T-helper 1 cell (primary cell): ENCODE measurements at regions not wholly inside any gene's neighbourhood (a gene's known extent, or its start where the extent isn't known, plus 50 kb on each side); places are given as distances from the start of the nearest gene placed in this dataset.

Source experiments
- DNase-seq, 5 donors: peaks; one replicate each; pipeline ENCODE4 v3.0.0-alpha.2; 2012 to 2020

DNA sequence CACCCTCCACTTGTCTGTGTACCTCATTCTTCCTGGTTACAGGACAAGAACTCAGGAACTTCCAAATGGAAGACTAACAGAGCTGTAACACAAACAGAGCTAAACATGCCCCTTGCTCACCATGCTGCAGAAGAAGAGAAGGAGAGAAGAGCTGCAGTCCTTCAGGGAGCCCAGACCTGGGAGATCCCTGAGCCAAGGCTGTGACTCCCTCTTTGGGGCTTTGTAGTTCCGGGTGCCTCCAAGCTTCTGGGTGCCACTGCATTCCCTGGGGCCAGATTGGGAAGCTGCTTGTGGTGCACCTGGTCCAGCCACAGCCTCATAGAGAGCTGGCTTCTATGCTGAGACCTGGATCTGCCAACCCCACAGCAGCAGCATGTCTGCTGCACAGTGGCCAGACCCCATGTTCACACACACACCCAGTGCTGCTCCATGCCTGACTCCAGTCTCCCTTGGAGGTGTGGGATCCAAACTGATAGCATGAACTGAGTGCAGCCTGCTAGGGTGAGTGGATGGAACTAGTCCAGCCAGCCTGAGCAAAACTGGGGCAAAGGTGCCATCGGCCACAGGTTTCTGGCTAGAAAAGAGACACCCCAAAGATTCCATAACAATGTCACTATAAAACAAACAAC lies 263.0 kb upstream of the NRIP1 start:
- no peak for DNase-seq

DNA sequence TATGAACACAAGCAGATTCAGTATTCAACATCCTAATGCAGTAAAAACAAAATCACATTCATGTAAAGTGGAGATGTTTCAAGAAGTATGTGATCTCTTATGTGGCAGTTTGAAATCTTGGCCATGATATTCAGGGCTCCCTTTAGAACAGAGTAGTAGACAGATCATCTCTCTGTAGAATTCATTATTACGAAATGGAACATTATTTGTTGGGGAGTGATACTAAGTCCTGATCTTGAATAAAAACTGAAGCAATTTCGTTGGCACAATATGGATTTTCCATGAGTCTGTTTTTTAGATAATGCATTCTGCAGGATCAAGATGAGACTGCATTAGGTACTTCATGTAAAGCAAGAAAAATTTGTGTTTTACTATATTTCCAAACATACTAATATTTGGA lies 264.4 kb upstream of the NRIP1 start:
- DNase-seq: no peak

- DNase-seq: no peak
These were observed 266.1 kb upstream of the NRIP1 start for GRCh38 chr21:15330872-15331271.

DNA sequence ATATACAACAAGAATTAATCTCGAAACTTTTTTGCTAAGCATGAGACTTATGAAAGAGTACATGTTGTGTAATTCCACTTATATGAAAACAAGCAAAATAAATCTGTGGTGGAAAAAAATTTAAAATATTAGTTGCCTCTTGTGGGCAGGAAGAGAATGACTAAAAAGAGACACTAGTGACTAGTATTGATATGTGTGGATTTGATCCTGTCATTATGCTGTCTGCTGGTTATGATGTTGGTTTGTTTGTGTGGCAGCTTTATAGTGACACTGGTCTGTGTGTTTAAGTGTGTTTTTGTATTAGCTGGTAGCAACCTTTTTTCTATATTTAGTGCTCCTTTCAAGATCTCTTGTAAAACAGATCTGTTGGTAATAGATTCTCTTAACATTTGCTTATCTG lies 267.8 kb upstream of the NRIP1 start:
- DNase-seq: no peak

- no peak for DNase-seq
These were observed 268.4 kb upstream of the NRIP1 start for GRCh38 chr21:15333136-15333710.

DNA sequence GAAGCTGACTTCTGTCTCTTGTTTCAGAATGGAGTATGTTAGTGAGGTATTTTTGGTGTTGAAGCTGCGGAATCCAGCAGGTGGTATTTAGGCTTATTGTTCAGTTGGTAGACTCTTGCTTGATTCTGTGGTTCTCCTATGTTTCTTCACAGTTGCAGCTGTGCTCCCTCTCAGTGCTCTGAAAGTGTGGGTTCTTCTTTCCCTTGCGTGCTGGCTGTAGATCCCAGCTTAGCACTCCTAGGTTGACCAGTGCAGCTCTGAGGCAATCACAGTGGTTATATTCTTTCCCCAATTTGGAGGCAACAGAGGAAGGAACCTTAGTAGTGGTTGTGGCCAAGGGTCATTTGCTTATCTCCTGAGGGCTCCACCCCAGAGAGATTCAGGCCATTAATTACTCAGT lies 269.2 kb upstream of the NRIP1 start:
- no peak for DNase-seq

DNA sequence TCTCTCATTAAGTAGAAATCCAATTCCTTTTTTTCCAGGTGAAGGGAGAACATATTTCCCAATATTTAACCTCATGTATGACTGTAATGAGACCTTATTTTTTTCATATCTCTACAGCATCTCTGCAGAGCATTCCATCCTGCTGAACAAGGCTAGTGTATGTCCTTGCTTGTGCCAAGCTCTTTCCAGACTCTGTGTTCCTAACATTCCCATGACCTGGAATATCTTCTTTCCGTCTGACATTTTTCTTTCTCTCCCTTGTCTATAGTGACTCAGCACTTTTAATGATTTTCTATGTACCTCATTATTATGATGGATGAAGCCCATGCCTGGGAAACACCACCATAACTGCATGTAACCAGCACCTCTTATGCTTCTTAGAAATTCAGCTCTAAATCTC lies 278.3 kb upstream of the NRIP1 start:
- no peak for DNase-seq

DNA sequence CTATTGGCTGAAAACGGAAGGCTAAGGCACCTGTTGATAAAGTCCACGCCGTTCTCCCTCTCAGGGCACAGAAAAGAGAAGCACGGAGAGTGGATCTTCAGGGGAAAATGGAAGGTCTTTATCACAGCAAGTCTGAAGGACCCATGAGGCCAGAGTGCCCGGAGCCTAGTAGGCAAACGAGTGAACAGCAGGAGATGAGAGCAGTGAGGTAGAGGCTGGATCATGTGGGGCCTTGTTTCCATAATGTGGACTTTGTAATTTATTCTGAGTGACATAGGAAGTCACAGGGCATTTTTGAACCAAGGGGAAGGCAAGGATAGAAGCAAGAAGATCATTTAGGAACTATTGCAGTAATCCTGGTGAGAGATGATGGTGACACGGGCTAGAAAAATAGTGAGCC lies 287.2 kb upstream of the NRIP1 start:
- no peak for DNase-seq

GRCh38 chr21:15353546-15353945 lies 288.7 kb upstream of the NRIP1 start:
- DNase-seq: no peak

DNA sequence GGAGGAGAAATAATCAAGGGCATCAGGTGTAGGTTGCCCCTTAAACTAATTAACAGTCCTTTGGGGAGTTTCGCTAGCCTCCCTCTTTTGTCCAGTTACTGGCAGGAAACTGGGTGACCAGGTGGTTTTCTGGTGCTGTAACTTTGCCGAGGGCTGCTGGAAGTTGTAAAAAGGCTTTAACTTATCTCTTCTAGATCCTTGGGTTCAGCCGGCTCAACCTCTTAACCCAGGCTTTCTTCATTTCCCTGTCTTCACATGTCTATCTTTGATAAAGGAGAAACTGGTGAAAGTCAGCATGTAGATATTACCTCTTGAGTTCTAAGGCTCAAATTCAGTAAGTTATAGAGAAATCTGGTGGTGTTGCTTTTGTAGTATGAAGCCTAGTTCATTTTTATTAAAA lies 289.7 kb upstream of the NRIP1 start:
- no peak for DNase-seq

DNA sequence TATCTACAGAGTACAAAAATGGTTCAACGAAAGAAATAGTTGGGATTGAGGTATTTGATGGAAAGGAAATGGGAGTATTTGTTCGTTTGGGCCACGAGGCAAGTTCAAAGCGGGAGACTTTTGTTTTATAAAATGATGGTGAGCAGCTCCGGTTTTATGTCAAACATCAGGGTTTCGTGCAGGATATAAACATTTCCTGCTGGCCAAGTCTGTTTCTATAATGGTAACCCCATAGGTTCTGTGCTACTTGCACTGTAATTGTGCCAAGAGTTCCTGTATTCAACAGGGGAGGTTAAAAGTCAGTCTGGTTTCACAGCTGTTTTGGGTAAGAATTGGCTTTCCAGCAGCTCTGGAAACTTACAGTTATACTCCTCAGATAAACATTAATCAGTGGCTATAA lies 290.3 kb upstream of the NRIP1 start:
- no peak for DNase-seq

GRCh38 chr21:15359251-15359650 lies 294.5 kb upstream of the NRIP1 start:
- DNase-seq: no peak

DNA sequence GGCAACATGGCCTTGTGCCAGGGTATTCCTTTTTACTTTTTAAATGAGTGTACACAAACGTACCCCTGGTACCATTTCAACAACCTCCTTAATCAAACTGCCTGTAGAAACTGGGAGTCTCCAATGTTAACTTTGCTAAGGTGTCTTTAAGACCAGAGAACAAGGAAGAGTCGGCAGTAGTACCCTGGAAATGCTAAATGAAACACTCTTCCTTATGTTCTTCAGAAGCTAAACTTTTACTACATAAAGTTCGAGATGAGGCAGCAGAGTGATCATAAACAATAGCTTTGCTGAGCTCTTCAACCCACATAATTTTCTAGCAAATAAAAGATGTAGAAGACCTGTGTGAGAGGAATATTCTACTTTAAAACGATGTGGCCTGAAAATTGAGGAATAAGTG lies 297.7 kb upstream of the NRIP1 start:
- no peak for DNase-seq

GRCh38 chr21:15363921-15364320 lies 299.1 kb upstream of the NRIP1 start:
- no peak for DNase-seq

DNA sequence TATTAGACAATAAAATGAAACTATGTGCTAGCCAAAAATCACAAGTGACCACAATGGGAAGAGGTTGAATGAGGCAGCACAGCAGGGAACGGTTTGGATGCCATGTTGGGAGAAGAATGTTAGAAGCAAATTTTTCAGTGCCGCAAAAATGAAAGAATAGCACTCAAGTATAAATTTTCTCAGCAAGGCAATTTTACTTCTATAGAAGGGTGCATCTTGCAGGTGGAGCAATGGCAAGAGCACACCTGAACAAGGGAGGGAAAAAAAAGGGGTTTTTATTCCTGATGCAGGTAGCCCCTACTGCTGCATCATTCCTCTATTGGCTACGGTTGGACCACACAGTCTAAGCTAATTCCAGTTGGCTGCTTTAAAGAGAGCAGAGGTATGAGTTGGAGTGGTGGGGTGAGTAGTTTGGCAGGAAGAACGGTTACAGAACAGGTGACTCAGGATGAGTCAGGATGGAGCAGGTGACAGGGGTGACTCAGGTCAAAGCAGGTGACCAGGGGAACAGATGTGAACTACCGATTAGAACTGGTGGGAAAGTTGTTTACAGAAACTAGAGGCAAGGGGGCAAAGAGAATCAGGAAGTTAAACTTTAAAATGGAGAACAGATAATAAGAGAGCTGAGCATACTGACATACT lies 301.1 kb upstream of the NRIP1 start:
- DNase-seq: no peak

DNA sequence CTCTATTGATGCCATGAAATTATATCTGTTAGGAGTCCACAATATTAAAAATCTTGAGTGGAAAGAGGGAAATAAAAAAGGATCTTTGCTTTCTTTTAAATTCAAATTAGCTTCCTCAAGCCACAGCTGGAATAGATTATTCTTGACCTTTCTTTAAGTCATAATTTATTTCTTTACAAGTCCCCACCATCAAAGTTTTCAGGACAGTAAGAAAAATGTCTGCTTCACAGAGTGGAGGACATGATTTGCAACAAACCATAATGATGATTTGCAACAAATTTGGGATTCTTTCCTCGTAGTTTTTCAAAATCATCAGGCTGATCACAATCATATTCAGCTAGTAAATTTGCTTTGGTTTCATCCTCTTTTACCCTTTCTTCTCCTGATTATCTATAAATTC lies 301.8 kb upstream of the NRIP1 start:
- no peak for DNase-seq

DNA sequence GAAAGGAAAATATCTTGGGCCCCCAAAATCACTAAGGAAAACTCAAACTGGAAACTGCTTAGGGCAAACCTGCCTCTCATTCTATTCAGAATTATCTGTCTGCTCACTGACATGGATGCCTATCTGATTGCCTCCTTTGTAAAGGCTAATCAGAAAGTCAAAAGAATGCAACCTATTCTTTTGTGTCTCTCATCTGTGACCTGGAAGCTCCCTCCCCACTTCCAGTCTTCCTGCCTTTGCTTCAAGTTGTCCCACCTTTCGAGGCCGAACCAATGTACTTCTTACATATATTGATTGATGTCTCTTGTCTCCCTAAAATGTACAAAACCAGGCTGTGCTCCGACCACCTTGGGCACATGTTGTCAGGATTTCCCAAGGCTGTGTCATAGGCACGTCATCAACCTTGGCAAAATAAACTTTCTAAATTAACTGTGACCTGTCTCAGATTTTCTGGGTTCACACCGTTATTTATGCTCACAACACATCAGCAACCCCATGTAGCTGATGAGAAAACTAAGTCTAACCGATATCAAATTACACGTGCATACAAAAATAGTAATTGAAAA lies 302.3 kb upstream of the NRIP1 start:
- no peak for DNase-seq

DNA sequence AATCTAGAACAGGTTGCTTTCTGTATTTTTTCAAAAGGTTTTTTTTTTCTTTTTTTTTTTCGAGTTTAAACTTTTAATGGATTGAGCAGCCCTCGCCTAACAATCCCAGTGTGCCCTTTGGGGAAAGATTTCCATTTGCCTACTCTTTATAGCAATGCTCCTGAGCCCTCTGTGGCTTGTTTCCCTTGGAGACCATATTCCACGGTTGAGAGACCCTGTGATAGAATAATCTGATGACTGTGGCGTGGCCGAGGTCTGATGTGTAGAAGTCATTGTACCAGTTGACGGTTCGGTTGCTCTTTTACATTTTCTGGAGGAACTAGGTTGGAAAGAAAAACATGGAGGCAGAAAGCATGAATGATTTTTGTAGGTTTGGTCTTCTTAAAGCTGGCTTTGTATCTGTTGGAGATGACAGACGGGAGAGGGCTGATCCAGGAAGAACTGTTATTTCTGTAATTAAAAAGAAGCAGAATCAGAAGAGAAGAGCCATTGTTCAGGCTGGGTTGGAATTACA lies 305.7 kb upstream of the NRIP1 start:
- DNase-seq: no peak

GRCh38 chr21:15373941-15374340 lies 309.1 kb upstream of the NRIP1 start:
- DNase-seq: no peak

DNA sequence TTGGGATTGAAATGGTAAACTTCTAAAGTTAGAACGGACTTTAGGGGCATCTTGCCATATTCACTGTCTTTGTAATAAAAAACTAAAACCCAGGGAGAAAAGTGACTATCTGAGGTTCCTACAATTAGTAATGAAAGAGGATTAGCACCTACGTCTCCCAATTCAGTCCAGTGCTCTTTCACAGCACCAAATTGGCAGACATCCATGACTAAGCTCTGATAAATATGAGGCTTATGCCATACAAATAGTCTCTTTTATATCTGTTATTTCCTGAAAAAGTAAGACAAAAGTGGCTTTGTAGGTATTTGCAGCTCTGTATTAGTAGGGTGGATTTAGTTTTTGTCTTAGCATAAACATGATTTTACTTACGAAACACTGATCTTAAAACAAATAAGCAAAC lies 315.0 kb upstream of the NRIP1 start:
- no peak for DNase-seq

- no peak for DNase-seq
These were observed 318.8 kb upstream of the NRIP1 start for GRCh38 chr21:15383588-15383987.

DNA sequence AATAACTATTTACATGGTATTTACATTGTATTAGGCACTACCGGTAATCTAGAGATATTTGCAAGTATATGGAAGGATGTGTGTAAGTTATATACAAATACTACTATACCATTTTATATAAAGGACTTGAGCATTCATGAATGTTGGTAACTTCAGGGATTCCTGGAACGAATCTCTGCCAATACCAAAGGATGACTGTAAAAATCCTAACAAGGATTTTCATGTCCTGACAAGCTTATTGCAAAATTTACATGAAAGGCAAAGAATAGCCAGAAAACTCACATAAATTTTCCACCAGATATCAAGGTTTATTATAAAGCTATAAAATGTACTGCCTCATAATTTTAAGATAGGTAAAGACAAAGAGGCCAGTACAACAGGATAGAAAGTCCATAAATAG lies 325.2 kb upstream of the NRIP1 start:
- DNase-seq: no peak

- DNase-seq: no peak
These were observed 332.5 kb upstream of the NRIP1 start for GRCh38 chr21:15397258-15397657.

DNA sequence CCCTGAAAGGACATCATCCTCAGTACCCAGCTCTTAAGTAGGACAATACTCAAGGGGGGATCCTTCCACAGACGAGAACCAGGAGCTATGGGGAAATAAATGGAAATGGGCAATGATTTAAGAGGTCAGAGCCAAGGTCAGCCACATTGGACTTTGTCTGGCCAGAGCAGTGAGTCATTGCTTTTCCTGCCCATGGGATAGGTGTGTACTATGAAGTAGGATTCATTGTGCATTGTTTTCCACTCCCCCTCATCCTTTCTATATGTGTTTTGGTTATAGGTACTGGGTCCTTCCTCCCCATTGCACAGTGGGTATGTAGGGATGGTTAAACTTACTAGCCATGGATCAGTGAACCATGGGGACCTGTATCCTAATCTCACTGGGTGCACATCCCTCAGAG lies 328.9 kb upstream of the USP25 start:
- no peak for DNase-seq
